ENCODE measurements at regions not wholly inside any gene's neighbourhood (a gene's known extent, or its start where the extent isn't known, plus 50 kb on each side); places are given as distances from the start of the nearest gene placed in this dataset.

- TF ChIP-seq CTCF (conservative IDR thresholded peaks at IDR 0.05; ENCODE audit: low read depth, low read length) = no peak
- TF ChIP-seq EZH2phosphoT487 (IDR thresholded peaks at IDR 0.05; ENCODE audit: borderline replicate concordance, low read length) = no peak
Observed at GRCh38 chr13:67964986-67965385, 734.9 kb upstream of the PCDH9 start.

All from PC-3 (cell line).